Testis (tissue), 2 donors: ENCODE measurements at regions not wholly inside any gene's neighbourhood (a gene's known extent, or its start where the extent isn't known, plus 50 kb on each side); places are given as distances from the start of the nearest gene placed in this dataset.

Experiments
- DNase-seq: peaks from one replicate; pipeline ENCODE4 v3.0.0-alpha.2; 2019
- H3K27ac ChIP-seq, 2 donors: fragments of 200-600 bp; sonication (generic); one replicate each; pipeline ENCODE4 v1.5.1; 2019
- H3K27me3 ChIP-seq: fragments of 200-600 bp; sonication (generic); one replicate; pipeline ENCODE4 v1.5.1; 2019
- H3K36me3 ChIP-seq: fragments of 200-600 bp; sonication (generic); one replicate; pipeline ENCODE4 v1.5.1; 2017; ENCODE audit warnings: low read depth; ENCODE audit errors: missing control alignments
- H3K4me1 ChIP-seq: fragments of 200-600 bp; sonication (generic); one replicate; pipeline ENCODE4 v1.5.1; 2019
- H3K4me3 ChIP-seq, 2 donors: fragments of 200-600 bp; sonication (generic); one replicate each; pipeline ENCODE4 v1.5.1; 2017 to 2019
- H3K9me3 ChIP-seq: fragments of 200-600 bp; sonication (generic); one replicate; pipeline ENCODE4 v1.5.1; 2017
- POLR2A ChIP-seq: fragments of 450-650 bp; IDR thresholded peaks from one replicate; pipeline ENCODE4 v1.6.1; 2017; ENCODE audit warnings: antibody characterized with exemption, mild to moderate bottlenecking, moderate library complexity
- WGBS, 2 donors: methylation state at CpG; one replicate each; pipeline ENCODE4 v1.1.5; 2018; 5-methylcytosine and 5-hydroxymethylcytosine counted together
- intact Hi-C: fragments of 100-400 bp; cut with DNase I; formaldehyde crosslinking; loops from one replicate; pipeline ENCODE4 v1.15.1; 2023; ENCODE audit warnings: low total_unique reads
- TF ChIP-seq, protein P1 (sequence below), 3 experiments: fragments of 450-650 bp in 2 of 3; fragments of 200-600 bp in 1 of 3; sonication (generic) in 1 of 3; IDR thresholded peaks; one replicate each; pipeline ENCODE4 v1.5.1; 2016 to 2019; ENCODE audit warnings: antibody characterized with exemption in 3 of 3, mild to moderate bottlenecking in 2 of 3, moderate library complexity in 1 of 3

DNA sequence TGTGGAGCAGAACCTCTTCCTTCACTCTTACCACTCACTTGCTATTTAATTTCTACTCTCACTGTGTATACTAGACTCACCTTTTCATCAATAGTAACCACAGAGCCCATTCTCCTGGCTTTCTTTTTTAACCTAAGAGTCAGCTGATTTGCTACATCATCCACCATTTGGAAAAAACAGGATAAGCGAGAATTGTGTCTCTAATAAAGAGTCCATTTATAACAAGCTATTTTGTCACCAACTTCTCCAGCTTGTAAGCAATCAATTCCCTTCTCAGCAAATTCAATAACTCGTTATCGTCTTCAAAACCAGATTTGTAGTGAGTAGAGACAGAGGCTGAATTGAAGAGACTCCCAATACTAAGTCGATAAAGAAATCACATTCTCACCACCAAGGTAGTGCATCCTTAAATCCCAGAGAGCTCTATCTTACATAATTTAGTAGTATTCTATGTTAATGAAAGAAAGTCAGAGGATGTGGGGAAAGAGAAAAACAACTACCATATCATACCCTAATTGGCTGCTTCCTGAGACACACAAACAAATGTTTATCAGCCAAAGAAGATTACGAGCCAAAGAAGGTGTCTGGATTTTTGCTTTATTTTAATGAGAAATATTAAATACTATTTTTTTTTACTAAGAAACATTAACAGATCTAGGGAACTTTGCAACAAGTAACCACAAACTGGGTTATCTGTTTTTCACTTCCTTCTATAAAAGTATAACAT lies 52.5 kb upstream of the SPTBN1 start:
- H3K4me1 ChIP-seq, result peaks cover 2% of the 10 kb centered on the region
- H3K27me3 ChIP-seq, result no peaks in the 10 kb centered on the region
- intact Hi-C loops, result no loop called here
- DNase-seq, result no peak
- H3K9me3 ChIP-seq, result no peaks in the 10 kb centered on the region
- WGBS, 2 donors, result 75 to 91% methylated on average over 5 of the region's 5 CpGs
- TF ChIP-seq, protein P1, sequence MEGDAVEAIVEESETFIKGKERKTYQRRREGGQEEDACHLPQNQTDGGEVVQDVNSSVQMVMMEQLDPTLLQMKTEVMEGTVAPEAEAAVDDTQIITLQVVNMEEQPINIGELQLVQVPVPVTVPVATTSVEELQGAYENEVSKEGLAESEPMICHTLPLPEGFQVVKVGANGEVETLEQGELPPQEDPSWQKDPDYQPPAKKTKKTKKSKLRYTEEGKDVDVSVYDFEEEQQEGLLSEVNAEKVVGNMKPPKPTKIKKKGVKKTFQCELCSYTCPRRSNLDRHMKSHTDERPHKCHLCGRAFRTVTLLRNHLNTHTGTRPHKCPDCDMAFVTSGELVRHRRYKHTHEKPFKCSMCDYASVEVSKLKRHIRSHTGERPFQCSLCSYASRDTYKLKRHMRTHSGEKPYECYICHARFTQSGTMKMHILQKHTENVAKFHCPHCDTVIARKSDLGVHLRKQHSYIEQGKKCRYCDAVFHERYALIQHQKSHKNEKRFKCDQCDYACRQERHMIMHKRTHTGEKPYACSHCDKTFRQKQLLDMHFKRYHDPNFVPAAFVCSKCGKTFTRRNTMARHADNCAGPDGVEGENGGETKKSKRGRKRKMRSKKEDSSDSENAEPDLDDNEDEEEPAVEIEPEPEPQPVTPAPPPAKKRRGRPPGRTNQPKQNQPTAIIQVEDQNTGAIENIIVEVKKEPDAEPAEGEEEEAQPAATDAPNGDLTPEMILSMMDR (IDR thresholded peaks at IDR 0.05), result no peak
- TF ChIP-seq POLR2A, result no peak
- H3K4me3 ChIP-seq, result no peak overlapping the region
- peak overlapping the region in 1 of 2 donors; percentile 68 for H3K27ac ChIP-seq
- no peaks in the 10 kb centered on the region for H3K36me3 ChIP-seq

DNA sequence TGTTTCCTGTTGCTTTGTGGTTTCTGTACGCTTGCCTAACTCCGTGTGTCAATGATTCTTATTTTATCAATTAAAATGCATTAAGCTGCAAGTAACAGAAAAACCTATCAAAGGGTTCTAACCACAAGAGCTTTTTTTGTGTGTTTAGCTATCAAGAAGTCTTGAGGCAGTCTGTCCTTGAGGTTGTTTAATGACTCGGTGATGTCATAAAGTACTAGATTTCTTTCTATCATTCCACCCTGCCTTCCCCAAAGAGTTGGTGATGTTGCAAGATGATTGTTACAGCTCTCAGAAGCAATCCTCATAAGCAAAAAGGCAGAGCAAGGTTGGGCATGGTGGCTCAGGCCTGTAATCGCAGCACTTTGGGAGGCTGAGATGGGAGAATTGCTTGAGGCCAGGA lies 51.9 kb upstream of the SPTBN1 start:
- intact Hi-C loops, result no loop called here
- Histone ChIP-seq H3K27me3 (no peaks in the 10 kb centered on the region), H3K9me3 (no peaks in the 10 kb centered on the region), H3K4me1 (peaks cover 8% of the 10 kb centered on the region), H3K27ac (peak overlapping the region in 1 of 2 donors; percentile 68), H3K36me3 (no peaks in the 10 kb centered on the region), H3K4me3 (no peak overlapping the region)
- TF ChIP-seq, protein P1 (IDR thresholded peaks at IDR 0.05), result no peak
- no peak for TF ChIP-seq POLR2A
- WGBS, 2 donors, result 69 to 70% methylated on average over 4 of the region's 4 CpGs
- DNase-seq, result no peak

DNA sequence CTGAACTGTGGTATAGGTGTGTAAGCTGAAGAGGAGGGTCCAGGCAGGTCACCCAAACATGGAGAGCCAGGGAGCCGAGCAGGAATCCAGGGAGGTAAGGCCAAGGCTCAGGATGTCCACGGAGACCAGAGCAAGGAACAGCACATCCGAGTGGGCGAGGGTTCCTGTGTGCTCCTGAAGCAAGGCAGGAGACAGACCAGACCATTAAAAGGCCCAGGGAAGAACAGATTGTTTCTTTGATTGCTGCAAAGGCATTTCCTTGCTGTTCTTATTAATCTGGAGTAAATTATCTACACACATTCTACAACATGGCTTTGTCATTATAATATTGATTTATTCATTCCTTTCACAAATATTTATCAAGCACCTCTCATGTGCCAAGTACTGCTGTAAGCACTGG lies 50.1 kb upstream of the SPTBN1 start:
- no peak for TF ChIP-seq POLR2A
- TF ChIP-seq, protein P1 (IDR thresholded peaks at IDR 0.05), result no peak
- Histone ChIP-seq H3K4me3 (no peak overlapping the region), H3K36me3 (no peaks in the 10 kb centered on the region), H3K9me3 (no peaks in the 10 kb centered on the region), H3K4me1 (peaks cover 10% of the 10 kb centered on the region), H3K27ac (no peak overlapping the region), H3K27me3 (no peaks in the 10 kb centered on the region)
- intact Hi-C loops, result no loop called here
- no peak for DNase-seq
- 46 to 76% methylated on average over 4 of the region's 4 CpGs for WGBS, 2 donors
